ENCODE measurements at regions not wholly inside any gene's neighbourhood (a gene's known extent, or its start where the extent isn't known, plus 50 kb on each side); places are given as distances from the start of the nearest gene placed in this dataset.

DNA sequence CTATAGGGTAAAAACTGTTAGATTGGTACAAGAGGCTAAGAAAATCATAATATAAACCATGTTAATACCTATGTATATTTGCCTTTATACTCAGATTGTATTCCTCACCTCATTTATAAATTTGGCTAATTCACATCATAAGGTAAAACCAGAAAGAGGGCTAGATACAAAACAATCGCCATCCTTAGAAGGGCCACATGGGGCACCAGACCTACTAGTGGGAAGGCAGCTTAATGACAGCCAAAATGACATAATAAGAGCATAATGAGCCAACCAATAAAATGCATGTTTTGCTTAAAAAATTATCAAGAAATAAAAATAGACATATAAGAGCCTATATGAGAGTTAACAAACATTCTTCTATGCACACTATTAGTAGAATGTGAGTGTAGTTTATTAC, 107.3 kb upstream of the PRDX4 start:
- TF ChIP-seq PHB2 (IDR thresholded peaks at IDR 0.05; ENCODE audit: low read depth), result no peak
- no peak for TF ChIP-seq CBFA2T3 (IDR thresholded peaks at IDR 0.05)
- TF ChIP-seq HMG20A (CRISPR knock-in tag; conservative IDR thresholded peaks at IDR 0.05), result no peak
- TF ChIP-seq RBM39 (optimal IDR thresholded peaks at IDR 0.05; ENCODE audit: low read depth, low read length), result no peak
- TF ChIP-seq MCM3 (IDR thresholded peaks at IDR 0.05), result no peak
- TF ChIP-seq RBFOX2 (IDR thresholded peaks at IDR 0.05; ENCODE audit: low read depth, low read length), result no peak
- no peak for TF ChIP-seq FOXP4 (CRISPR knock-in tag; IDR thresholded peaks at IDR 0.05; ENCODE audit: borderline replicate concordance)
- no peak for TF ChIP-seq ZNF436 (CRISPR knock-in tag; IDR thresholded peaks at IDR 0.05)
- TF ChIP-seq POLR2G (IDR thresholded peaks at IDR 0.05; ENCODE audit: low read depth, low read length), result no peak
- no peak for TF ChIP-seq TEAD1 (CRISPR knock-in tag; IDR thresholded peaks at IDR 0.05)
- TF ChIP-seq, protein P1, sequence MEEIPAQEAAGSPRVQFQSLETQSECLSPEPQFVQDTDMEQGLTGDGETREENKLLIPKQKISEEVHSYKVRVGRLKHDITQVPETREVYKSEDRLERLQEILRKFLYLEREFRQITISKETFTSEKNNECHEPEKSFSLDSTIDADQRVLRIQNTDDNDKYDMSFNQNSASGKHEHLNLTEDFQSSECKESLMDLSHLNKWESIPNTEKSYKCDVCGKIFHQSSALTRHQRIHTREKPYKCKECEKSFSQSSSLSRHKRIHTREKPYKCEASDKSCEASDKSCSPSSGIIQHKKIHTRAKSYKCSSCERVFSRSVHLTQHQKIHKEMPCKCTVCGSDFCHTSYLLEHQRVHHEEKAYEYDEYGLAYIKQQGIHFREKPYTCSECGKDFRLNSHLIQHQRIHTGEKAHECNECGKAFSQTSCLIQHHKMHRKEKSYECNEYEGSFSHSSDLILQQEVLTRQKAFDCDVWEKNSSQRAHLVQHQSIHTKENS (CRISPR knock-in tag; IDR thresholded peaks at IDR 0.05), result no peak
- no peak for TF ChIP-seq ETV6 (IDR thresholded peaks at IDR 0.05; ENCODE audit: borderline replicate concordance in 1 of 2, low read depth in 2 of 2, low read length in 1 of 2)
- no peak for TF ChIP-seq ETV6 (CRISPR knock-in tag; IDR thresholded peaks at IDR 0.05; ENCODE audit: borderline replicate concordance)
- no peak for TF ChIP-seq HNRNPLL (IDR thresholded peaks at IDR 0.05; ENCODE audit: low read depth, low read length, poor library complexity, severe bottlenecking)
- TF ChIP-seq ETS2 (tag; IDR thresholded peaks at IDR 0.05; ENCODE audit: borderline replicate concordance, poor library complexity, severe bottlenecking), result no peak
- no peak for TF ChIP-seq ZNF212 (CRISPR knock-in tag; IDR thresholded peaks at IDR 0.05)
- TF ChIP-seq, protein P2, sequence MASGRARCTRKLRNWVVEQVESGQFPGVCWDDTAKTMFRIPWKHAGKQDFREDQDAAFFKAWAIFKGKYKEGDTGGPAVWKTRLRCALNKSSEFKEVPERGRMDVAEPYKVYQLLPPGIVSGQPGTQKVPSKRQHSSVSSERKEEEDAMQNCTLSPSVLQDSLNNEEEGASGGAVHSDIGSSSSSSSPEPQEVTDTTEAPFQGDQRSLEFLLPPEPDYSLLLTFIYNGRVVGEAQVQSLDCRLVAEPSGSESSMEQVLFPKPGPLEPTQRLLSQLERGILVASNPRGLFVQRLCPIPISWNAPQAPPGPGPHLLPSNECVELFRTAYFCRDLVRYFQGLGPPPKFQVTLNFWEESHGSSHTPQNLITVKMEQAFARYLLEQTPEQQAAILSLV (tag; IDR thresholded peaks at IDR 0.05), result no peak
- no peak for TF ChIP-seq RFX1 (IDR thresholded peaks at IDR 0.05)
- TF ChIP-seq MECOM (CRISPR knock-in tag; IDR thresholded peaks at IDR 0.05), result no peak
- no peak for TF ChIP-seq SLC30A9 (CRISPR knock-in tag; IDR thresholded peaks at IDR 0.05)
- no peaks in the 10 kb centered on the region for H4K20me1 ChIP-seq (replicated peaks; ENCODE audit: control insufficient read depth, insufficient read depth, low read length)

More for the DNA sequence above, 107.3 kb upstream of the PRDX4 start:
- in situ Hi-C loops (cut with MboI) (no loop called here), intact Hi-C loops (cut with micrococcal nuclease) (no loop called here)
- POLR2A ChIA-PET, result no interaction called here
- no TSS peak for BruUV-seq (replicated peaks)
- 0% methylated on average over 1 of the region's 1 CpG for WGBS (ENCODE audit: insufficient coverage, low coverage, missing lambda C conversion rate)
- Histone ChIP-seq H3K9me1 (ENCODE audit: control insufficient read depth, insufficient read depth, low read length) (no peaks in the 10 kb centered on the region), H3K9ac (ENCODE audit: insufficient read depth in 1 of 2, low read depth in 2 of 2, low read length in 2 of 2) (no peak overlapping the region), H3K27me3 (ENCODE audit: control insufficient read depth in 2 of 2, insufficient read depth in 2 of 2, low read length in 2 of 2) (no peaks in the 10 kb centered on the region), H3K9me3 (replicated peaks; ENCODE audit: control insufficient read depth, insufficient read depth, low read depth, low read length) (no peaks in the 10 kb centered on the region), H2AFZ (ENCODE audit: low read depth, low read length) (no peak overlapping the region), H3K4me1 (replicated peaks in 1 of 2; ENCODE audit: control insufficient read depth in 2 of 2, insufficient read depth in 2 of 2, low read length in 2 of 2) (no peaks in the 10 kb centered on the region), H3K79me2 (ENCODE audit: control insufficient read depth, insufficient read depth, low read length) (no peaks in the 10 kb centered on the region), H3K36me3 (ENCODE audit: control insufficient read depth, insufficient read depth, low read length) (no peaks in the 10 kb centered on the region), H3K27ac (ENCODE audit: extremely low read depth, low read depth, low read length) (no peak overlapping the region), H3K4me3 (no peak overlapping the region), H3K4me2 (ENCODE audit: insufficient read depth, low read length) (no peak overlapping the region)
- FAIRE-seq (no peak), DNase-seq (ENCODE audit: extremely low read depth in 1 of 4, low spot score in 3 of 4) (no peak), ATAC-seq (no peak)
- CTCF ChIA-PET (ENCODE audit: low intra/inter-chr PET ratio), result no interaction called here

Measured in K562 (cell line).